ENCODE measurements at regions not wholly inside any gene's neighbourhood (a gene's known extent, or its start where the extent isn't known, plus 50 kb on each side); places are given as distances from the start of the nearest gene placed in this dataset.
A peak's percentile ranks its signal among the peaks of the same experiment; 100 is the strongest.
"Not testable (repeated sequence)": the region's sequence is repeated elsewhere in the genome, so short reads cannot be mapped to it uniquely, and the experiment has no call there.

DNA sequence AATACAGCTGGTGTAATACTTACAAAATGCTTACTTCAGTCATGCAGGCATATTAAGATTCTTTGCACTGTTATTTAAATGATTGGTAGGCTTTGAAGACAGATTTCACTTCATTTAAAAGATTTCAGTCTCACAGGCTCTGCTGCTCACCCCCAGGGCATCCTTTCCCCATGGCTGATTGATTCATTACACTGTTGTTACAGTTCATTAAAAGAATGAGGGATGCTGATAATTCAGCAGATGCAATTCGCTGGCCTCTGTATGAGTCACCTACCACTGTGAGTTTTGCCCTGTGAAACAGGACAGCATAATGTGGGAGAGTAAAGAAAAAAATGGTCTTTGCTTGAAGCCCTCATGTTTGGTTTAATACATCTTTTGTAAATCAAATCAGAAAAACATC is 246.9 kb downstream of the CYLC2 start:
- DNase-seq (ENCODE audit: low read depth) = peak; percentile 39

DNA sequence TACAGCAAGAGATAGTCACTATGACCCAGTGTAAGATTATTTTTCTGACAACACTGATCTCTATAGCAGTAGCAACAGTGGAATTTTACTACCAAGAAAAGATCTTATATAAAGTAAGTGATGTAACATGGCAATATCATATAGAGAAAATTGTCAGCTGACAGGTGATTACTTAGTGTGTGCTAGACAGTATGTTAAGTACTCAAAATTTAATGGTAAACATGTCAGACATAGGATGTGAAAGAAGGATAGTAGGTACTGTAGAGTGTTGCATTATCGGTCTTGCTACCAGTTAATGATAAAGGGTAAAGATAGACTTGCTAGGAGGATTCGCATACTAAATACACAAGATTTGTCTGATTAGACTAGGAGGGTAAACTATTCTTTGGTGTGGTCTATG is 247.4 kb downstream of the CYLC2 start:
- no peak for DNase-seq (ENCODE audit: low read depth)

DNA sequence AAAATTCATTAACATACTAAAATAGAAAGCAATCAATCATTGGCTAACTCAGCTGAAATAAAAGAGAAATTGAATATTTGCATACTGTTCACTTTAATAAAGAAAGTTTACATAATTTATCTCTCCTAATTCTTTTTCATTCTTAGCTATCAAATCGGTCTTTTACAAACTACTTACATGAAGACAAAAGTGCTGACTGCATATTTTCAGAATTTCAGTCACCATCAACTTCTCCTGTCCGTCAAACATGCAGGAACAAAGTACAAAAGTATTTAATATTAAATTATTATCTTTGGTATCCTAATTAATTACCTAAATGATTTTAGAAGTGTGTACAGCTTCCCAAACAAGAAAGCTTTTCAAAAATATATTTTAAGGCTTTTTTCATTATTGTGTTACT is 248.4 kb downstream of the CYLC2 start:
- DNase-seq (ENCODE audit: low read depth) = no peak

DNA sequence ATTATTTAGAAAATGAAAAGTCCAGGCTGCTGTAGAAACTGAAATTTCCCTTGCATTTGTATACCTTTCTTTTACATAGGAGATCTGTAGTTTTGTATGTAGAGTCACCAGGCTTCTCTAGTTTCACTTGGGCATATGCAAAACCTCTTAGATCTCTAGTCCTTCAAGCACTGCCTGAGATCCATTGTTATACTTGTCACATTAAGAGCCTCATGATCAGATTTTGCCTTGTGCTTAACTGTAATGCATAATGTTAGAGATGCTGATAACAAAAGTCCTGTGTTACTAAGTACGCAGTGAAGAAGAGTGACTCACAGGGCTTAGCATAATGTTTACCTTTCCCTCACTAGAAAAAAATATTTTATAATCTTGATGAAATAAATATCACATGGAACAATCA is 250.2 kb downstream of the CYLC2 start:
- DNase-seq (ENCODE audit: low read depth) = peak; percentile 7

- no peak for DNase-seq (ENCODE audit: low read depth)
Measured at GRCh38 chr9:103261951-103262350, 266.8 kb downstream of the CYLC2 start.

DNA sequence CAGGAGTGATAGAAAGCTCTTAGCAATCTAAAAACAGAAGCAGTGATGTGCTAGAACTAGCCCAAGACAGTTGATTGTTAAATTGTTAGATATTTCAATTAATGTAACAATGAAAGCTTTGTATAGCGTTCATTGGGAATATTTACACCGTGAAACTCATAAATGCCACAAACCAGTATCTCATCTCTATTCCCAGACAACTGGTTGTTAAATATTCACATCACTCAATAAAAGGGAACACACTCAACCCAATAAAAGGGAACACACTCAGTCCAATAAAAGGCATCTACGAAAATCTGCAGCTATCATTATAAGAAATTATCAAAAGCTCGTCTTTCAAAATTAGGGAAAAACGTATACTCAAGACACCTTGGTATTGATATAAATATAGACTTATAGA is 270.9 kb downstream of the CYLC2 start:
- no peak for DNase-seq (ENCODE audit: low read depth)

GRCh38 chr9:103277240-103277639 is 282.1 kb downstream of the CYLC2 start:
- no peak for DNase-seq (ENCODE audit: low read depth)

GRCh38 chr9:103281126-103281525 is 286.0 kb downstream of the CYLC2 start:
- DNase-seq (ENCODE audit: low read depth) = no peak

DNA sequence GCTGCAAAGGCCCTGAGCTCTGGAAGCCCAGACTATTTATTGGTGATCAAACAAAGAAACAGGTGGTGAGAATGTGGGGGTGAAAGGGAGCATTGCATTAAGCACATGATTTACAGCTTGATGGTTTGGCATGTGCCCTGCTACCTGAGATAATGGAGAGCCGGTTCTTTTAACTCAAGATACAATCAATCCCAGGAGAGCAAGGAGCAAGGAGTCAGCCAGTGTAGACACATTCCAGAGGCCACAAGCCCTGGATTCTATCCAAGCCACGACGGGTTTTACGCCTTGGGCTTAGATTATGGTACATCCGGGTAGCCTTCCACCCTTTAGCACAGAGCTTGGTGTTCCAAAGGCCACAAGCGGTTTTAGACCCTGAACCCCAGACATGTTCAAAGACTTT is 292.2 kb downstream of the CYLC2 start:
- DNase-seq (ENCODE audit: low read depth) = no peak

DNA sequence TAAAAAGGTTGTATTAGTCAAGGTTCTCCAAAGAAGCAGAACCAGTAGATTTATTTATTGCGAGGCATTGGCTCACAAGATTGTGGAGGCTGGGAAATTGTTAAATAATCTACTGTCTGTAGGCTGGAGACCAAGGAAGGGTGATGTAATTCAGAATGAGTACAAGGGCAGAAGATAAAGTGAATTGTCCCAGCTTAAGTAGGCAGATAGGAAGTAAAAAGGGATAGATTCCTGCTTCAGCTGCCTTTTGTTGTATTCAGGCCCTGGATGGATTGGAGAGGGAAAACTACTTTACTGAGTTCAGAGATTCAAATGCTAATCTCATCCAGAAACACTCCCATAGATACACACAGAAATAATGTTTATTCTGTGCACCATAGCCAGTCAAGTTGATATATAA is 301.1 kb downstream of the CYLC2 start:
- no peak for DNase-seq (ENCODE audit: low read depth)

- DNase-seq (ENCODE audit: low read depth) = no peak
Measured at GRCh38 chr9:103301051-103301450, 305.9 kb downstream of the CYLC2 start.

DNA sequence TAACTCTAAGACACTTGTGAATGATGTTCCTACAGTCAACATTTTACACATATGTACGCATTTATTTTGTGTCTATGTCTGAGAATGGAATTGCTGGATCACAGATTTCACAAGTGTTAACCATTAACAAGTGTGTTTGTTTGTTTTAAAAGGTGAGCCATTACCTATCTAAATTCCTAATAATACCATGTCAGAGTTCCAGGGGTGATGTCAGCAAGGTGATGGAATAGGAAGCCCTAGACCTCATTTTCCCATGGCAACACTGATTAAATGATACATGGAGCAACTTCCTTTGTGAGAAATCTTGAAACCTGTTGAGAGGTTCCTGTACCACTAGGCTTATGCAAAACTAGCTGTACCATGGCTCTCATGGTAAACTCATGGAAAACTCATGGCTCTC is 309.7 kb downstream of the CYLC2 start:
- no peak for DNase-seq (ENCODE audit: low read depth)

DNA sequence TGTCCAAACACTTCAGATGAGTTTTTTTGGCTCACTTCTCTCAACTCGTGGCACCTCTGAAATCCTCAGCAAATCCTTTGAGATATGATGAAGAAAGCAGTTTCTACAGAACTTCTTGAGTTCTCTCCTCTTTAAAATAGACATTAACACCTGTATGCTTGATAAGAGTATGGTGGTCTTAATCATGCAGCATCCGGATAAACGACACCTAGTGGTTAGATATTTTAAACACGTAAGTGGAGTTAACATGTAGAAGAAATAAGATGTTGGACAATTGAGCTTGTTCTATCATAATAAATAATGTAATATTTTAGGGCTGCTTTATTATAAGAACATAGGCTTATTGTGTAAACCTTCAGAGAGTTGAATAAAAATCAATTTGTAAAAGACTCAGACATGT is 324.8 kb downstream of the CYLC2 start:
- DNase-seq (ENCODE audit: low read depth) = no peak

GRCh38 chr9:103323699-103324098 is 328.6 kb downstream of the CYLC2 start:
- DNase-seq (ENCODE audit: low read depth) = no peak

GRCh38 chr9:103335461-103335860 is 340.3 kb downstream of the CYLC2 start:
- DNase-seq (ENCODE audit: low read depth) = no peak

GRCh38 chr9:103355000-103355399 is 359.9 kb downstream of the CYLC2 start:
- DNase-seq (ENCODE audit: low read depth) = no peak

- DNase-seq (ENCODE audit: low read depth) = not testable (repeated sequence)
Measured at GRCh38 chr9:103357980-103358379, 362.8 kb downstream of the CYLC2 start.

- DNase-seq (ENCODE audit: low read depth) = peak; percentile 5
Measured at GRCh38 chr9:103361906-103362305, 366.8 kb downstream of the CYLC2 start.

- no peak for DNase-seq (ENCODE audit: low read depth)
Measured at GRCh38 chr9:103362986-103363385, 367.9 kb downstream of the CYLC2 start.

DNA sequence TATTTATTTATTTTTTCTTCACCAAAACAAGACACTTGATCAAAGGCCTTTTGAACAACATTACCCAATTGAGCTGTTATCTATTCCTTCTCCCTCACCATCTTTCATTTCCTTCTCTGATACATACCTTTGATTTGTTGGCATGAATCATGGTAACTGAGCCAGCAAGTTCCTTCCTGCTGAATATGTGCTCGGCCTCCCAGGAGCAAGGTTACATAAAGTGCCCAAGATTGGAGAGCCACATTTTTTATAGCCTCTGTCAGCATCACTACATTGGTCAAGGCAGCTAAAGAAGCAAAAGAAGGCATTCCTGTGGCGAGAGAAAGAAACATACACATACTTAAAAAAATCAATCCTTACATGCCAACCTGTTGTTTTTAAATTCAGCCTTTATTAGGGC is 369.6 kb downstream of the CYLC2 start:
- peak; percentile 56 for DNase-seq (ENCODE audit: low read depth)

- no peak for DNase-seq (ENCODE audit: low read depth)
Measured at GRCh38 chr9:103371152-103371551, 376.0 kb downstream of the CYLC2 start.

DNA sequence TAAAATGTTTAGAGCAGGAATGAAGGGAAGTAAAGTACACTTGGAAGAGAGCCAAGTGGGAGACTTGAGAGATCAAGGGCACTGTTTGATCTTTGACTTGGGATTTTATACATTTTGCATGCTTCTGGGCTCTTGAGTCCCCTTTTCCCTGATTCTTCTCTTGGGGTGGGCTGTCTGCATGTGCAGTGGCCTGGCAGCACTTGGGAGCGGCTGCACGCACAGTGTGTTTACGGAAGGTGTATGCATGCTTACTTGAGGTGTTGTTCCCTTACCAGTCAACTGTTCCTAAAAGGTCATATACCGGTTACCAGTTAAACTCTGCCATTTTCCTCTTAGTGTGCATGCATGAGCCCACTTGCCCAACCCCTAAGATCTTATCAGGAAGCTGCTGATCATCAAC is 377.7 kb downstream of the CYLC2 start:
- no peak for DNase-seq (ENCODE audit: low read depth)

DNA sequence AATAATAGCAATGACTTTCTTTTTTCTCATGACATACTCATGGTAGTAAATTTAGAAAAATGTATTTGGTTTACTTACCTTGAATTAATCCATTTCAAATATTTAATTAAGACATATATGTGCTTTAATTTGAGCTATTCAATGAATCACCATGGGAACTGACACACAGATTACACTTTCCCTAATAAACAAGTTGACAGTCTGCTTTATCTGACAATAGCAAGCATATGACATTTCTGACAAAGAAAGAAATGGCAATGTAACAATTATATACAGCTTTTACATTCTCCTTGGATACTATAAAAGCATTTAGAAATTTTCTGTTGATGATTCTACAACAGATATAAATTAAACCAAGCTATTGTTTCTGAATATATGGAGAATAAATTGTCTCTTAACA is 382.5 kb downstream of the CYLC2 start:
- DNase-seq (ENCODE audit: low read depth) = no peak

- DNase-seq (ENCODE audit: low read depth) = peak; percentile 24
Measured at GRCh38 chr9:103397868-103398600, 402.9 kb downstream of the CYLC2 start.
